Endothelial cell of umbilical vein (primary cell): ENCODE measurements at regions not wholly inside any gene's neighbourhood (a gene's known extent, or its start where the extent isn't known, plus 50 kb on each side); places are given as distances from the start of the nearest gene placed in this dataset.

Experiments used
- CTCF ChIP-seq, 2 donors: IDR thresholded peaks; 1 replicate in 1 of 2; 2 replicates in 1 of 2; pipeline ENCODE4 v1.5.1; 2011; ENCODE audit warnings: low read length in 2 of 2, mild to moderate bottlenecking in 2 of 2, moderate library complexity in 2 of 2, control low read depth in 1 of 2, inconsistent platforms in 1 of 2, low read depth in 1 of 2; ENCODE audit not compliant: insufficient read depth in 1 of 2; ENCODE audit errors: extremely low read depth in 1 of 2
- EZH2 ChIP-seq: IDR thresholded peaks from 2 replicates; pipeline ENCODE4 v1.6.1; 2012; ENCODE audit warnings: borderline replicate concordance, low read depth, mild to moderate bottlenecking, moderate library complexity, low read length, inconsistent platforms; ENCODE audit not compliant: severe bottlenecking
- FOS ChIP-seq: IDR thresholded peaks from 2 replicates; pipeline ENCODE4 v1.6.1; 2011; ENCODE audit warnings: mild to moderate bottlenecking, low read length, moderate library complexity, borderline replicate concordance; ENCODE audit not compliant: insufficient read depth
- GATA2 ChIP-seq: IDR thresholded peaks from 2 replicates; pipeline ENCODE4 v1.7.0; 2011; ENCODE audit warnings: low read depth, mild to moderate bottlenecking, moderate library complexity, mixed read lengths, low read length; ENCODE audit not compliant: insufficient read length, insufficient read depth
- JUN ChIP-seq: IDR thresholded peaks from 2 replicates; pipeline ENCODE4 v1.6.1; 2011; ENCODE audit warnings: borderline replicate concordance, low read depth; ENCODE audit not compliant: insufficient read length, insufficient read depth
- MAX ChIP-seq: IDR thresholded peaks from 2 replicates; pipeline ENCODE4 v1.6.1; 2011; ENCODE audit not compliant: insufficient read depth, insufficient read length
- MYC ChIP-seq: IDR thresholded peaks from one replicate; pipeline ENCODE4 v1.6.1; 2011; ENCODE audit warnings: mild to moderate bottlenecking, low read depth, low read length
- POLR2A ChIP-seq: IDR thresholded peaks from 2 replicates; pipeline ENCODE4 v1.6.1; 2012; ENCODE audit warnings: low read depth, mild to moderate bottlenecking, control low read depth, low read length
- POLR2AphosphoS5 ChIP-seq: IDR thresholded peaks from 2 replicates; pipeline ENCODE4 v1.6.1; 2012; ENCODE audit warnings: low read depth, mild to moderate bottlenecking, control low read depth, low read length, moderate library complexity; ENCODE audit not compliant: insufficient read depth

- no peak for TF ChIP-seq MYC
- TF ChIP-seq CTCF (IDR thresholded peaks at IDR 0.05; ENCODE audit: extremely low read depth in 1 of 2, insufficient read depth in 1 of 2, low read depth in 1 of 2, low read length in 2 of 2), result no peak
- no peak for TF ChIP-seq POLR2AphosphoS5
- no peak for TF ChIP-seq POLR2A
- TF ChIP-seq EZH2, result no peak
- no peak for TF ChIP-seq FOS
- TF ChIP-seq JUN, result no peak
- TF ChIP-seq MAX, result no peak
- no peak for TF ChIP-seq GATA2
Measured at GRCh38 chr11:116192509-116193210, 580.1 kb downstream of the BUD13 start.
